Gastrocnemius medialis (tissue), 4 donors: ENCODE measurements at regions not wholly inside any gene's neighbourhood (a gene's known extent, or its start where the extent isn't known, plus 50 kb on each side); places are given as distances from the start of the nearest gene placed in this dataset.

Experiments used
- ATAC-seq, 2 donors: fragments of 150-250 bp; one replicate each; pipeline ENCODE4 v1.9.1; 2016
- DNase-seq, 2 donors: peaks; one replicate each; pipeline ENCODE4 v3.0.0-alpha.2; 2019
- H3K27ac ChIP-seq, 4 donors: fragments of 200-600 bp; sonication (generic); 1 replicate in 1 of 4; 2 replicates in 3 of 4; pipeline ENCODE4 v1.5.1; 2016 to 2018; ENCODE audit warnings: mild to moderate bottlenecking in 2 of 4, moderate library complexity in 1 of 4
- H3K27me3 ChIP-seq, 3 donors: fragments of 200-600 bp; sonication (generic) in 2 of 3; 1 replicate in 1 of 3; 2 replicates in 2 of 3; pipeline versions ENCODE4 v1.5.1 to v1.6.0; 2016 to 2019; ENCODE audit warnings: mild to moderate bottlenecking in 1 of 3, moderate library complexity in 1 of 3
- H3K36me3 ChIP-seq, 2 donors: fragments of 200-600 bp; sonication (generic) in 1 of 2; one replicate each; pipeline ENCODE4 v1.5.1; 2017 to 2018
- H3K4me1 ChIP-seq, 2 donors: fragments of 200-600 bp; sonication (generic) in 1 of 2; one replicate each; pipeline ENCODE4 v1.5.1; 2016 to 2017; ENCODE audit warnings: mild to moderate bottlenecking in 2 of 2
- H3K4me3 ChIP-seq, 4 donors: fragments of 200-600 bp; sonication (generic) in 3 of 4; 1 replicate in 1 of 4; 2 replicates in 3 of 4; pipeline ENCODE4 v1.5.1; 2016 to 2019; ENCODE audit warnings: mild to moderate bottlenecking in 2 of 4
- H3K9me3 ChIP-seq, 3 donors: fragments of 200-600 bp; sonication (generic) in 2 of 3; 1 replicate in 1 of 3; 2 replicates in 2 of 3; pipeline ENCODE4 v1.5.1; 2016 to 2019
- CTCF ChIP-seq, 5 experiments: fragments of 450-650 bp in 3 of 5; fragments of 200-600 bp in 2 of 5; sonication (generic) in 2 of 5; IDR thresholded peaks in 4 of 5; conservative IDR thresholded peaks in 1 of 5; 1 replicate in 4 of 5; 2 replicates in 1 of 5; pipeline ENCODE4 v1.5.1; 2016 to 2019; ENCODE audit warnings: antibody characterized with exemption in 5 of 5, mild to moderate bottlenecking in 3 of 5, moderate library complexity in 3 of 5
- POLR2A ChIP-seq, 2 donors: fragments of 450-650 bp; IDR thresholded peaks; one replicate each; pipeline ENCODE4 v1.6.1; 2017; ENCODE audit warnings: antibody characterized with exemption in 2 of 2, mild to moderate bottlenecking in 2 of 2, moderate library complexity in 2 of 2
- in situ Hi-C, 4 donors: fragments of 200-750 bp; cut with MboI; loops; one replicate each; pipeline versions ENCODE4 v1.15.0 to v1.8.0; 2017; ENCODE audit warnings: low sequenced_read_pairs in 4 of 4
- intact Hi-C: fragments of 100-400 bp; cut with DNase I; formaldehyde crosslinking; loops from one replicate; pipeline ENCODE4 v1.15.1; 2023; ENCODE audit warnings: low total_unique reads

- no peaks in the 10 kb centered on the region for H3K9me3 ChIP-seq
- no peaks in the 10 kb centered on the region for H3K36me3 ChIP-seq
- in situ Hi-C loops (no loop called here), intact Hi-C loops (no loop called here)
- TF ChIP-seq CTCF (IDR thresholded peaks at IDR 0.05 in 4 of 5, conservative IDR thresholded peaks at IDR 0.05 in 1 of 5) (no peak), POLR2A (IDR thresholded peaks at IDR 0.05) (no peak)
- no peak overlapping the region for H3K27ac ChIP-seq
- DNase-seq (no peak), ATAC-seq (no peak)
- no peak overlapping the region for H3K4me3 ChIP-seq
- H3K27me3 ChIP-seq: no peaks in the 10 kb centered on the region
- no peaks in the 10 kb centered on the region for H3K4me1 ChIP-seq
Observed at GRCh38 chr22:44412136-44412731, 85.8 kb downstream of the RTL6 start.

- H3K27ac ChIP-seq: no peak overlapping the region
- no peak for TF ChIP-seq CTCF (IDR thresholded peaks at IDR 0.05 in 4 of 5, conservative IDR thresholded peaks at IDR 0.05 in 1 of 5)
- no peak for TF ChIP-seq POLR2A (IDR thresholded peaks at IDR 0.05)
- no peak for DNase-seq
Observed at GRCh38 chr22:44411226-44412135, 86.6 kb downstream of the RTL6 start.

GRCh38 chr22:44410451-44410991 is 87.5 kb downstream of the RTL6 start:
- in situ Hi-C loops (no loop called here), intact Hi-C loops (no loop called here)
- Histone ChIP-seq H3K9me3 (no peaks in the 10 kb centered on the region), H3K27me3 (no peaks in the 10 kb centered on the region), H3K27ac (no peak overlapping the region), H3K36me3 (no peaks in the 10 kb centered on the region), H3K4me3 (no peak overlapping the region), H3K4me1 (no peaks in the 10 kb centered on the region)
- ATAC-seq (no peak), DNase-seq (no peak)
- TF ChIP-seq POLR2A (IDR thresholded peaks at IDR 0.05): no peak
- TF ChIP-seq CTCF (IDR thresholded peaks at IDR 0.05 in 4 of 5, conservative IDR thresholded peaks at IDR 0.05 in 1 of 5): no peak

More at GRCh38 chr22:44411226-44412135, 86.6 kb downstream of the RTL6 start:
- in situ Hi-C loops (no loop called here), intact Hi-C loops (no loop called here)
- no peak for ATAC-seq
- no peaks in the 10 kb centered on the region for H3K27me3 ChIP-seq
- no peaks in the 10 kb centered on the region for H3K9me3 ChIP-seq
- no peak overlapping the region for H3K4me3 ChIP-seq
- no peaks in the 10 kb centered on the region for H3K4me1 ChIP-seq
- H3K36me3 ChIP-seq: no peaks in the 10 kb centered on the region

DNA sequence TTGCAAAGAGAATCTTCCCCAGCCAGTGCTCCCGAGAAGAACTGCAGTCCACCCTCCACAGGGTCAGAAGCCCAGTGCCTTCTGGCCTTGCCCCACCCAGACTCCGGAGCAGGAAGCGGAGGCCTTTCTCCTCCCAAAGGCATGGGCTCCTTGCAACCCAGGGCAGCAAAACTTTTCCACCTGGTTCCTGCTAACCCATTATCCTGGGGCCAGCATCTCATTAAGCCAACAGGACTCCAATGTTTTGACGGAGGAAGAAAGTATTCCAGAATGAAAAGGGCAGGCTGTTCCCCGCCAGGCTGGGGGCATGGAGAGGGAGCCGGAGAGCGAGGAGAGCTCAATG is 88.1 kb downstream of the RTL6 start:
- Histone ChIP-seq H3K4me3 (no peak overlapping the region), H3K9me3 (no peaks in the 10 kb centered on the region), H3K27me3 (no peaks in the 10 kb centered on the region), H3K27ac (no peak overlapping the region), H3K36me3 (no peaks in the 10 kb centered on the region), H3K4me1 (no peaks in the 10 kb centered on the region)
- in situ Hi-C loops: no loop called here
- no peak for ATAC-seq
- intact Hi-C loops: no loop called here
- TF ChIP-seq POLR2A (IDR thresholded peaks at IDR 0.05) (no peak), CTCF (IDR thresholded peaks at IDR 0.05 in 4 of 5, conservative IDR thresholded peaks at IDR 0.05 in 1 of 5) (no peak)
- DNase-seq: no peak
